ENCODE measurements at regions not wholly inside any gene's neighbourhood (a gene's known extent, or its start where the extent isn't known, plus 50 kb on each side); places are given as distances from the start of the nearest gene placed in this dataset.

DNA sequence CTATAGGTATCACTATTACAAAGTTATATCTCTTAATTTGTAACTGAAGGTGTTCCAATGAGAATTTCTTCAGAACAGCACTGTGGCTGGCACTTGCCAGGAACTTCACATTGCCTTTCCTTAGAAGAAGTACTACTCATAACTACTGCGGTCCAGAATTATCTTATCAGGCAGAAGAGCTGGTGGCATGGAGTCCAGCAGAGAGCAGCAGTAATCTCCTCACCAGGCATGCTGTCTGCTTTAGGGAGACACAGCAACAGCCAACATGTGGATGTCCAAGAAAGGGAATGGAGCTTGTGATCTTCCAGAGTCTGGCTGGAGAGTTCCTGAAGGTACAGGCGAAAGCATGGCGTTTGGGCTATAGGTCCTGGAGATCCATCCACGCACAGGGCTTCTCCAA, 919.7 kb upstream of the NR2F2 start:
- DNase-seq (ENCODE audit: low read depth), result no peak
- H3K4me3 ChIP-seq (ENCODE audit: low read length), result no peak overlapping the region
- TF ChIP-seq, protein P1, sequence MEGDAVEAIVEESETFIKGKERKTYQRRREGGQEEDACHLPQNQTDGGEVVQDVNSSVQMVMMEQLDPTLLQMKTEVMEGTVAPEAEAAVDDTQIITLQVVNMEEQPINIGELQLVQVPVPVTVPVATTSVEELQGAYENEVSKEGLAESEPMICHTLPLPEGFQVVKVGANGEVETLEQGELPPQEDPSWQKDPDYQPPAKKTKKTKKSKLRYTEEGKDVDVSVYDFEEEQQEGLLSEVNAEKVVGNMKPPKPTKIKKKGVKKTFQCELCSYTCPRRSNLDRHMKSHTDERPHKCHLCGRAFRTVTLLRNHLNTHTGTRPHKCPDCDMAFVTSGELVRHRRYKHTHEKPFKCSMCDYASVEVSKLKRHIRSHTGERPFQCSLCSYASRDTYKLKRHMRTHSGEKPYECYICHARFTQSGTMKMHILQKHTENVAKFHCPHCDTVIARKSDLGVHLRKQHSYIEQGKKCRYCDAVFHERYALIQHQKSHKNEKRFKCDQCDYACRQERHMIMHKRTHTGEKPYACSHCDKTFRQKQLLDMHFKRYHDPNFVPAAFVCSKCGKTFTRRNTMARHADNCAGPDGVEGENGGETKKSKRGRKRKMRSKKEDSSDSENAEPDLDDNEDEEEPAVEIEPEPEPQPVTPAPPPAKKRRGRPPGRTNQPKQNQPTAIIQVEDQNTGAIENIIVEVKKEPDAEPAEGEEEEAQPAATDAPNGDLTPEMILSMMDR (conservative IDR thresholded peaks at IDR 0.05; ENCODE audit: low read depth, low read length), result no peak

DNA sequence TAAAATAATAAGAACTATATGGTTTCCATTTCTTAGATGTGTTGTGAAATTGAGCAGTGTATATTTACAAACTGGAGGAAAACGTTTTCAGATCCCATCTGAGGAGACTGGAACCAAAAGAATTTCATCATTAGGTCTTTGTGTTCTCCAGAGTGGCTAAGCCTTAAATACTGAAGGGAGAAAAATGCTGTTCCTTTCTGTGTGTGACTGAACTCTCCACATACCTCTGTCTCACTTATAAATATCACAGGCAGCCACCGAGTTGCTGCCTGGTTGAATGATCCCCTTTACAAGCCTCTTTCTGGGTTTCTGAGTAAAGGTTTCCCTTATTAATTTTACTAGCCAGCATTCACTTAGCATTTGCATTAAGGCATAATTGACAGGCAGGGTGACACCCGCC, 913.9 kb upstream of the NR2F2 start:
- no peak overlapping the region for H3K4me3 ChIP-seq (ENCODE audit: low read length)
- TF ChIP-seq, protein P1 (conservative IDR thresholded peaks at IDR 0.05; ENCODE audit: low read depth, low read length), result no peak
- DNase-seq (ENCODE audit: low read depth), result no peak

DNA sequence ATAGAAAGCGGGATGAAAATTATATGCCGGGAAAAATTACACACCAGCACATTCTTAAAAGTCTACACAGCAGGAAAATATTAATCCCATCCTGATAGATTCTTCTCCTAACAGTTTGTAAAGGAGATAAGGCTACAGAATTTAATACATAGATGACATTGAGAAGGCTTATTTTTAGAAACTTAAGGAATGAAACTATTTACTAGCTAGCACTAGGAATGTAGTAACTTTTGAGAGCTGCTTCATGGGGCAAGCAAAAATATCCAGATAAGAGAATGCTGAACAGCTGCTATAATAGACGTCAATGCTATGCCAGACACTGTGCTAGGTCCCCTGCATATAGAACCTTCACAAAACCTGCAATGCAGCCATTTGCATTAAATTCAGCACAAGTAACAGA, 912.7 kb upstream of the NR2F2 start:
- H3K4me3 ChIP-seq (ENCODE audit: low read length), result no peak overlapping the region
- TF ChIP-seq, protein P1 (conservative IDR thresholded peaks at IDR 0.05; ENCODE audit: low read depth, low read length), result no peak
- DNase-seq (ENCODE audit: low read depth), result no peak

DNA sequence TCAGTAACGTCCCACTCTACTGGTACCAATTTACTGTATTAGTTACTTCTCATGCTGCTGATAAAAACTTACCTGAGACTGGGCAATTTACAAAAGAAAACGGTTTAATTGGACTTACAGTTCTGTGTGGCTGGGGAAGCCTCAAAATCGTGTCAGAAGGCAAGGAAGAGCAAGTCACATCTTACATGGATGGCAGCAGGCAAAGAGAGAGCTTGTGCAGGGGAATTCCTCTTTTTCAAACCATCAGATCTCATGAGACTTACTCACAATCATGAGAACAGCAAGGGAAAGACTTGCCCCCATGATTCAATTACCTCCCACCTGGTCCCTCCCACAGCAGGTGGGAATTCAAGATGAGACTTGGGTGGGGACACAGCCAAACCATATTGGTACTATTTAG, 908.2 kb upstream of the NR2F2 start:
- no peak for DNase-seq (ENCODE audit: low read depth)
- H3K4me3 ChIP-seq (ENCODE audit: low read length), result no peak overlapping the region
- TF ChIP-seq, protein P1 (conservative IDR thresholded peaks at IDR 0.05; ENCODE audit: low read depth, low read length), result no peak

DNA sequence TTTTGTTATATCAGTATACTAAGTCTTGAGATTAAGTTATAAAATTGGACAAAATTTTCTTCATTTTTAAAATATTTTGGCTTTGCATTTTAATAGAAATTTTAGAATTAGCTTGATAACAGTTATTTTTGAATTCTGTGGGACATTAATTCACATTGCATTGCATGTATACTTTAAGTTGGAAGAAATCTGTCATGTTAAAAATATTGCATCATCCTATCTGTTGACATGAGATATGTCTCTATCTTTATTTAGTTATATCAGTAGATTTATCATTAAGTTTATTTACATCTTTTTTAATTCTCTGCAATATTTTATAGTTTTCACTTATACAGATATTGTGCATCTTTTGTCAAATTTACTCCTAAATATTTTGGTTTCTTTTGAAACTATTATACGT, 904.6 kb upstream of the NR2F2 start:
- no peak for DNase-seq (ENCODE audit: low read depth)
- TF ChIP-seq, protein P1 (conservative IDR thresholded peaks at IDR 0.05; ENCODE audit: low read depth, low read length), result no peak
- no peak overlapping the region for H3K4me3 ChIP-seq (ENCODE audit: low read length)

DNA sequence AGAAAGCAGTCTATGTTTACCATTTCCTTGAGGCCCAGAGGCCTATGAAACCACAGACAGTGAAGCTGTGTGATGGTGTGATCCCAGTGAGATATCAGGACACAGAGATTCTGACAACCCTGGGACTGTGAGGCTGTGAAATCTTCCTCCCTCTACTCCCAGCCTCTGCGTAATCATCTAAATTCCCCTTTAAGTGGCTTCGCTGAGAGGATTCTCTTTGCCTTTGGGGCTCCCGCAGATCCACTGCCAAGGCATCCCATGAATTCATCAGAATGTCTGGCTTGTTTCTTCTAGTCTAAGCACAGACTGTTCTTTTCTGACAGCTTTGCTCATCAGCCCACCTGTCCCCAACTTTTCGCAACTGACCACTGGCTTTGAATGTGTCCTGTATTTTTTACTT, 901.2 kb upstream of the NR2F2 start:
- no peak for DNase-seq (ENCODE audit: low read depth)
- TF ChIP-seq, protein P1 (conservative IDR thresholded peaks at IDR 0.05; ENCODE audit: low read depth, low read length), result no peak
- no peak overlapping the region for H3K4me3 ChIP-seq (ENCODE audit: low read length)

DNA sequence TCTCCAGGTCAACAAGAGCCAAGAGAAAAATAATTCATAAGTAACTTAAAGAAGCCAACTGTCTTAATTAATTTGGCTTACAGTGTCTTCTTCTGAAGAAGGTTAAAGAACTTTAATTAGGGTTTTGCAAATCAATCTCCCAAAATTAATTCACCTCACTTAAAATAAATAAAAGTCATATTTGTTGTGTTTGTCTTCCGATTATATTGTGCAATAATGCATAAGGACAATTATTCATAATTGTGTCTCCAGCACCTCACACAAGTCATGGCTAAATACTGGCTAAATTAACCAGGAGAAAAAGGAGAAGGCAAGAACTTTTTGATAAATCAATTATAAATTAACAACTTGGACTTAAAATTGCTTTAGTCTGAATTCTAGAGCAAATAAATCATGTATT, 899.0 kb upstream of the NR2F2 start:
- no peak overlapping the region for H3K4me3 ChIP-seq (ENCODE audit: low read length)
- DNase-seq (ENCODE audit: low read depth), result no peak
- TF ChIP-seq, protein P1 (conservative IDR thresholded peaks at IDR 0.05; ENCODE audit: low read depth, low read length), result no peak
